NCI-H510A (cell line): ENCODE measurements at regions not wholly inside any gene's neighbourhood (a gene's known extent, or its start where the extent isn't known, plus 50 kb on each side); places are given as distances from the start of the nearest gene placed in this dataset.

ENCODE experiments used
- DNase-seq: peaks from one replicate; lab custom pipeline; 2025; lab: John Stamatoyannopoulos, UW

DNA sequence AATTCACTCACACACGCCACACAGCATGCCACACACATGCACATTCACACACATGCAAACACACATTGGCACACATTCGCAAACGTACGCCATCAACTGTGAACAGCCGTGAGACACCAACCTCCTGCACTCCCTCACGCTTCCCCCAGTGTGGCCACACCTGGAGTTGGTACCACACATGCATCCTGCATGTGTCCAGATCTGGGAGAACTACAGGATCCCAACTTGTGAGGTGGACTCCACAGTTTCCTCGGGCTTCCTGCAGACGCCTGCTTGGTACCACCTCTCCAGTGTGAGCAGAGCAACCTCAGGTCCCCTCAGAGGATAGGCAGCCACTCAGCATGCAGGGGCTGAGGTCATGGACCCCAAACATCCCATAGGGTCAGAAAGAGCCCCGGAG is 239.0 kb downstream of the EIPR1 start:
- DNase-seq: no peak

- no peak for DNase-seq
Measured at GRCh38 chr2:3137651-3138300, 239.8 kb downstream of the EIPR1 start.

GRCh38 chr2:3135676-3136075 is 241.9 kb downstream of the EIPR1 start:
- no peak for DNase-seq

- no peak for DNase-seq
Measured at GRCh38 chr2:3134026-3134571, 243.5 kb downstream of the EIPR1 start.

- no peak for DNase-seq
Measured at GRCh38 chr2:3132966-3133365, 244.7 kb downstream of the EIPR1 start.

- no peak for DNase-seq
Measured at GRCh38 chr2:3132466-3132865, 245.2 kb downstream of the EIPR1 start.

- no peak for DNase-seq
Measured at GRCh38 chr2:3131636-3132326, 245.8 kb downstream of the EIPR1 start.

GRCh38 chr2:3130889-3131635 is 246.6 kb downstream of the EIPR1 start:
- DNase-seq: no peak

DNA sequence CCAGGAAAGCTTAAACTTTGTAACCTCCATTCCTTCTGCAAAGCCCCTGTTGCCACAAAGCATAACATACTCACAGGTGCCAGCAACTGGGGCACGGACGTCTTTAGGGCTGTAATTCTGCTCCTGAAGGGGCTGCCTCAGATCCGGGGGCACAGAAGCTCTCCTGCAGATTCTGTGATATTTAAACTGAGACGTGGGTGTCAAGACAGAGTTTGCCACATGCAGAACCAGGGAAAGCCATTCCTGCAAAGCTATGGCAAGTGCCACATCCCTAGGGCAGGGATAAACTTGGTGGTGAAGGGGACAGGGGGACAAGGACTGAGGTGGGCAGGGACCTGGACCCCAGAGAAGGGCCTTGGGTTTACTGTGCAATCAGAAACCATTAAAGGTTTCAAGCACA is 247.2 kb downstream of the EIPR1 start:
- no peak for DNase-seq

DNA sequence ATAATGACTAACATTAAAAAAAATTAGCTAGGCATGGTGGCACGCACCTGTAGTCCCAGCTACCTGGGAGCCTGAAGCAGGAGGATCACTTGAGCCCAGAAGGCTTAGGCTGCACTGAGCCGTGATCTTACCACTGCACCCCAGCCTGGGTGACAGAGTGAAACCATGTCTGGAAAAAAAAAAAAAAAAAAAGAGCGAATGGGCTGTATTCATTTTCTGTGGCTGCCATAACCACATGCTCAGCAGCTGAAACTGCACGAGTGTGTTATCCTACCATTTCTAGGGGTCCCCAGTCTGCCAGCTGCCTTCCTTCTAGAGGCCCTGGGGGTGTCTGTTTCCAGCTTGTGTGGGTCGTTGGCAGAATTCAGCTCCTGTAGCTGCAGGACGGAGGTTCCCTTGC is 247.8 kb downstream of the EIPR1 start:
- DNase-seq: no peak

GRCh38 chr2:3128786-3129185 is 248.8 kb downstream of the EIPR1 start:
- no peak for DNase-seq

DNA sequence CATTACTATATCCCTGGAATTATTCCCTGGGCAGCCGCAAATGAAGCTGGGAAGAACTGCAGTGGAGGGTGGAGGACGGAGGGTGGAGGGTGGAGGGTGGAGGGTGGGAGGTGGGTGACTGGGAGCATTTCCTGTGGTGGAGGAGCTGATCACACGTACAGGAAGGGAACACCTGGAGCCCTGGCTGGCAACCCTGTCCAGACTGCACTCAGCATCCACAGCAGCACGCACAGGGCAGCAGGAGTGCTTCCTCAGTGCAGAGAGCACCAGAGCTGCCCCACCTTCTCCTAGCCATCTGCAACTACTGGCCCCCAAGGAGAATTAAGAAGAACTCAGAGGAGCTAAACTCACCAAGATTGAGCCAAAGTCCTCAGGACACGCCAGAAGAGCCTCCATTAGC is 249.9 kb downstream of the EIPR1 start:
- peak; percentile 64 for DNase-seq

DNA sequence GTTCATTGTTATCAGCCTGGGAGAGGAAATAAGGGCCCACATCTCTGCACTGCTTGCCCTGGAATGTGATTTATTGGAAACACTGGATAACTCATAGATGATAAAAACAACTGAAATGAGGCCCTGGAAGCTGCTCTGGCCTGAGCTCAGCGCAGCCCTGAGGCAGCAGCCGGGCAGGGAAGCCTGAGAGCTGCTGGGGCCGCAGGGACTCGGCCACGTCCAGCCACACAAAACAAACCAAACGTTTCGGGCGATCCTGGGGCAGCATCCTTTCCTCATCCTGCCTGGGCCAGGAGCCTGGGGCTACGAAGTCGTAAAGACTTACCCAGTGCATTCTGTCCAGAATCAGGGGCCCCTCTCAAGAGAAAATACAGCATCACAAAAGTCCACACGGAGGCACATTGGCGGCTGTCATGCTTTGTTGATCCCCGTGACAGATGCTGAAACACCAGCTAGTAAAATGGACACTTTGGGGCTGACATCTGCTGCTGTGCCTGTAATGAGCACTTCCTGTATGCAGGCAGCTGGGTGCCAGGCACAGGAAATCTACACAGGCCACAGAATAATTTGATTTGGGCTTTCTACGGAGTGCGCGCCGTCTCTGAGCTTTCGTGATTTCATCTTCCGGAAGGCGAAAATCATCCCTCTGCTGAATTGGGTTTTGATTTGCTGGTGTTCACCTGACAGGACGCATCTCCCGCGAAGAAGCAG is 250.6 kb downstream of the EIPR1 start:
- no peak for DNase-seq

GRCh38 chr2:3126171-3126910 is 251.3 kb downstream of the EIPR1 start:
- no peak for DNase-seq

DNA sequence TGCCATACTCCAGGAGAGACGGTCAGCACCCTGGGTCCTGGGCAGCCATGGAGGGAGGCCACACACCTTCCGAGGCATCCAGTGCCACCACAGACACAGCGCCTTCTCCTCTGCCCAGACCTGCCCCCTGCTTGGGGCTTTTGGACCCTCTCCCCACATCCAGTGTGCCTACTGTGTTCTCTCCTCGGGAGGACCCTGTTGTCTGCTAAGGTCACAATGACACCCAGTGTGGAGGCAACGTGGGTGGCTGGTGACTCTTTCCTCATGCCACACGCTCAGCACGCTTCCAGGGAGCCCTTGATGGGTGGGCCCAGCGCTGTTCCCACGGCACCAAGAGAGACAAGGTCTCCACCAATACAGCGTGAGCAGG is 251.9 kb downstream of the EIPR1 start:
- DNase-seq: no peak

DNA sequence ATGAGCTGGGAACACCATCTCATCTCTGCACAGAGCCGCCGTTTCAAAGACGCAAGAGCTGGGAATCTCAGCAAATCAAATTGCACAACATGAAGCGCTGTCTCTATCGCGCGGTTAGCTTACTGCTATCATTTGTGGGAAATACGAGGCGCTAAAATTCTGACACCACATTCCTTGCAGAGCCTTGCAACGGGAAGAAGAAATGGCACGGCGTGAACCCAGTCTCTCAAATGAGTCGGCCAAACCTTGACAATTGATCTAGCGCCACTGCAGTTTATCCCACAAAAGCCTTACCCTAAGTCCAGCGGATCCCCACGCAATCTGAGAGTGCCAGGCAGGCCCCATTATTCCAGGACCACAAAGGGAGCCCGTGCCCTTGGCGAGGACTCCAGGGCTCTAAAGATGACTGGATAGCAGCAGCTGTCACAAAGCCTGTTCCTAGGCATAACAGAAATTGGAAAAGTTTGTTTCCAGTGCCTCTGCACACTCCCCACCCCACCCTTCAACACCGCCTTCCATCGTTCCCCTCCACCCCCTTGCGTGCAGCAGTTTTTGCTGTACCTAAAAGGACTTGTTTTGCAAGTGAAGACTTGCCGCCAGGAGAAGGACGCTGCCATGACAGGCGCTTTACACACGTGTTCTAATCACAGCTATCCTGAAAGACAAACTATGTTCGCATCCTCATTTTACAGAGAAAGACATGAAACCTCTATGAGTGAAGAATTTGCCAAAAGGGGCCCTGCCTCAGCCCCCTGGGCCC is 252.4 kb downstream of the EIPR1 start:
- DNase-seq: no peak

DNA sequence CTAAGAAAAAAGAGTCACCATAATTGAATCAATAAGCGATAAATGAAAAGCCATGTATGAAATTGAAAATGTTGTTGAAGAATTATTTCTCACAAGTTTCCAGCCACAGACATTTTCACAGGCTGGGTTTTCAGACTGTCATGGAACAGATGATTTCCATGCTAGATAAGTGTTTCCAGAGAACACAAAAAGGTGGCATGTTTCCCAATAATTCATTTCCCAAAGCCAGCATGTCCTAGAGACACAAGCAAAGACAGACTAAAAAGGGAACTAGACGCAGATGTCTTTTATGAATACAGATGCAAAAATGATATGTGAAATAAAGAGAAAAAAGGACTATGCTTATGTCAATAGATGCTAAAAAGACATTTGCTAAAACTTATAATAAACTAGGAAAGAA is 255.1 kb downstream of the EIPR1 start:
- no peak for DNase-seq

- no peak for DNase-seq
Measured at GRCh38 chr2:3121601-3122000, 256.0 kb downstream of the EIPR1 start.

DNA sequence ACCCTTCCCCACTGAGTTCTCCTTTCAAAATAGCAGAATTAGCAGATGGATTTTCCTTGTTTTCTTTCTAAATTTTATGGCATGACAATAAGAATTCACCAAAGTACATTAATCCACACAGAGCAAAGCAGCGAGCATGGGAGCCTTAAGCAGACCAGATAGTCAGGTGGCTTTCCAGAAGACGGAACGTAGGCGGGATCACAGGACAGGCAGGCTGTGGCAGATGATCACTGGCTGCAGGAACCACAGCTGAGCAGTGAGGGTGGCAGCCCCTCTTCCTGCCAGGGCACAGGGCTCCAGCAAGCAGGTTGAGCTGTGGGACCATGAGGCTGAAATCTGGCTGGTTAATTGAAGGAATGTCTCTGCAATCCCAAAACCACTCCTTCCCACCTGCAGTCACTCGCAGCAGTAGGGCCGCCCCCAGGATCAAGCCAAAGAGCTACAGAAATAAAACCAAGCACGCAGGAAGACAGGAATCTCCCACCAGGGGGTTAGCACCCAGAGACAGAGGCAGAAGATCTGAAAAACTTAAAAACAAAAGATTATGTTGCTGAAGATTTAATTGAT is 259.9 kb downstream of the EIPR1 start:
- no peak for DNase-seq

DNA sequence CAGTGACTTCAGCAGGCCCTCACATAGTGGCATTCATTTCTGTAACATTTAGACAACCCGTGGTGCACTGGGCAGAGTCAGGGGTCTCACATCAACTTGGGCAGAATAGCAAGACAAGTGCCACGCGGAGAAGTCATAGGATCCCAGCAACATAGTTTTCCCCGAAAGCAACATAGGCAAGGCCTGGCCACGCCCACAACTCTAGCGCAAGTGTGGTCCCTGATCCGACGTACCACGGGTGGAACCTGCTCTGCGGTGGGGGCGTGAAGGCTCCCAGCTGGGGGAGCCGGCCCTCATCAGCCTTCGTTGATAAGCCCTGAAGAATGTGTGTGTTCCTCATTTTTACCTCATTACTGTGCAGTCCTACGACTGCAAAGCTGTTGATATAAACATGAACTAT is 261.2 kb downstream of the EIPR1 start:
- DNase-seq: no peak
